ENCODE measurements at regions not wholly inside any gene's neighbourhood (a gene's known extent, or its start where the extent isn't known, plus 50 kb on each side); places are given as distances from the start of the nearest gene placed in this dataset.

DNA sequence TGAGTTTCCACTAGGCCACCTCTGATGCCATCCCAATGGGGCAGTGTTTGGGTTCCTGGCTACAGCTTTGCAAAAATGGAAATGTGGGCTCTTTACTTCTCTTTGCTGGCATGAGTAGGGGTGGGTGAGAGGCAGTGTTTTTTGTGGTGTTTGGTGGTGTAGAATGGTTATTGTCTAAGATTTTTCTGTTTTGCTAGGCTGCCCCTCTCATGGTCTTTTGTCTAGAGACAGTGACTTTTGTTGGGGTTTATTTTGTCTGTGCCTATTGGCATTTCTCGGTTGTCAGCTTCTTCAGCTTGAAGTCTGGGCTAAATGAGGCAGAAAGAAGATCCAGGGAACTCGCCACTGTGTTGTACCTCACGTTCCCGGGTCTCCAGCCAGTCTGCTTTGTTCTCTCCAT, 112.1 kb downstream of the CENPF start:
- TF ChIP-seq, protein P1, sequence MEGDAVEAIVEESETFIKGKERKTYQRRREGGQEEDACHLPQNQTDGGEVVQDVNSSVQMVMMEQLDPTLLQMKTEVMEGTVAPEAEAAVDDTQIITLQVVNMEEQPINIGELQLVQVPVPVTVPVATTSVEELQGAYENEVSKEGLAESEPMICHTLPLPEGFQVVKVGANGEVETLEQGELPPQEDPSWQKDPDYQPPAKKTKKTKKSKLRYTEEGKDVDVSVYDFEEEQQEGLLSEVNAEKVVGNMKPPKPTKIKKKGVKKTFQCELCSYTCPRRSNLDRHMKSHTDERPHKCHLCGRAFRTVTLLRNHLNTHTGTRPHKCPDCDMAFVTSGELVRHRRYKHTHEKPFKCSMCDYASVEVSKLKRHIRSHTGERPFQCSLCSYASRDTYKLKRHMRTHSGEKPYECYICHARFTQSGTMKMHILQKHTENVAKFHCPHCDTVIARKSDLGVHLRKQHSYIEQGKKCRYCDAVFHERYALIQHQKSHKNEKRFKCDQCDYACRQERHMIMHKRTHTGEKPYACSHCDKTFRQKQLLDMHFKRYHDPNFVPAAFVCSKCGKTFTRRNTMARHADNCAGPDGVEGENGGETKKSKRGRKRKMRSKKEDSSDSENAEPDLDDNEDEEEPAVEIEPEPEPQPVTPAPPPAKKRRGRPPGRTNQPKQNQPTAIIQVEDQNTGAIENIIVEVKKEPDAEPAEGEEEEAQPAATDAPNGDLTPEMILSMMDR (conservative IDR thresholded peaks at IDR 0.05): no peak
- Histone ChIP-seq H3K27ac (ENCODE audit: low read depth, low read length) (peak overlapping the region; percentile 6), H3K9me3 (ENCODE audit: control insufficient read depth, low read length) (no peaks in the 10 kb centered on the region), H3K36me3 (ENCODE audit: control insufficient read depth, insufficient read depth, low read length) (no peaks in the 10 kb centered on the region), H3K27me3 (ENCODE audit: control insufficient read depth, insufficient read depth, low read length, poor library complexity, severe bottlenecking) (no peaks in the 10 kb centered on the region), H3K4me3 (ENCODE audit: low read length) (no peak overlapping the region), H3K9ac (ENCODE audit: extremely low read depth, low read length, poor library complexity, severe bottlenecking) (no peak overlapping the region), H3K4me1 (ENCODE audit: control insufficient read depth, insufficient read depth, low read length) (no peaks in the 10 kb centered on the region)
- no peak for DNase-seq
- 73 to 80% methylated on average over 2 to 4 of the region's 4 CpGs for WGBS, 2 experiments (ENCODE audit: insufficient coverage in 1 of 2, insufficient read length in 1 of 2)
- Mint-ChIP-seq H3K36me3 (ENCODE audit: low read depth) (no peaks in the 10 kb centered on the region), H3K4me1 (no peaks in the 10 kb centered on the region), H3K27ac (no peak overlapping the region), H3K4me3 (no peak overlapping the region), H3K27me3 (ENCODE audit: insufficient read depth) (peaks cover 2% of the 10 kb centered on the region), H3K9me3 (no peaks in the 10 kb centered on the region)

DNA sequence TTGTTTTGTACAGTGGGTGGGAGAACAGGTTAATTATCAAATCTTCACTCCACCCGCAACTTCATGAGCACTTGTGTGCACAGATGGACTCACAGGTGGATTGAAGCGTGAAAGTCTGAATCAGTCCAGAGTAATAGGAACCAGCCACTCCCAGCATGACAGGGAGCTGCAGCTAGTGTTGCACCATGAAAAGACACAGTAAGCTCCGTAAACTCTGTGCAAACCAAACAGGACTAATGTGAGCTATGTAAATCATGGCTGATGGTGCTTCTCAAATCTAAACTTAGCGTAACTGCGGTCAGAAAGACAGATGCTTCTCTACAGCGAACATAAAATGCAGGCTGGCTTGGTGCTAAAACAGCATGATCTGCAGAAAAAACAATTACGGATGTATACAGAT, 114.4 kb downstream of the CENPF start:
- Histone ChIP-seq H3K9me3 (ENCODE audit: control insufficient read depth, low read length) (no peaks in the 10 kb centered on the region), H3K9ac (ENCODE audit: extremely low read depth, low read length, poor library complexity, severe bottlenecking) (no peak overlapping the region), H3K4me3 (ENCODE audit: low read length) (no peak overlapping the region), H3K4me1 (ENCODE audit: control insufficient read depth, insufficient read depth, low read length) (no peaks in the 10 kb centered on the region), H3K36me3 (ENCODE audit: control insufficient read depth, insufficient read depth, low read length) (no peaks in the 10 kb centered on the region), H3K27ac (ENCODE audit: low read depth, low read length) (no peak overlapping the region), H3K27me3 (ENCODE audit: control insufficient read depth, insufficient read depth, low read length, poor library complexity, severe bottlenecking) (no peaks in the 10 kb centered on the region)
- Mint-ChIP-seq H3K4me3 (no peak overlapping the region), H3K27ac (no peak overlapping the region), H3K4me1 (no peaks in the 10 kb centered on the region), H3K27me3 (ENCODE audit: insufficient read depth) (peaks cover 2% of the 10 kb centered on the region), H3K36me3 (ENCODE audit: low read depth) (no peaks in the 10 kb centered on the region), H3K9me3 (peaks cover 2% of the 10 kb centered on the region)
- TF ChIP-seq, protein P1 (conservative IDR thresholded peaks at IDR 0.05): no peak
- no peak for DNase-seq
- WGBS, 2 experiments (ENCODE audit: insufficient coverage in 1 of 2, insufficient read length in 1 of 2): 95 to 96% methylated on average over 6 to 7 of the region's 7 CpGs

DNA sequence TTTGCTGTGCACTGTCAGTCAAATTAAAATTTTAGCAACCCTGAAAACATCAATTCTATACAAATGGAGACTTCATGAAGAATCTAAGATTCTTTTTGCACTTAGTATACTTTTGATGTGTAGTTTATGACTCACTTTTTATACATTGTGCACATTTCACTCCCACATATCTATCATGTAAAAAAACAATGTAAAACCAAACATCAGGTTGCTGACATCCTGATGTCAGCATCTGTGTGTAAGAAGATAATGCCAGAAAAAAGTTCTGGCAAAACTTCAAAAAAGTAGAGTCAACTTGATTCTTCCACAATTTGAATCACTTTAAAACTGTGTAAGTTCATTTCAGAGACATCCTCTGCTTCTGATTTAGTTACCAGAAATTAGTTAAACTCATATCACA, 115.7 kb downstream of the CENPF start:
- Histone ChIP-seq H3K27ac (ENCODE audit: low read depth, low read length) (no peak overlapping the region), H3K4me1 (ENCODE audit: control insufficient read depth, insufficient read depth, low read length) (no peaks in the 10 kb centered on the region), H3K36me3 (ENCODE audit: control insufficient read depth, insufficient read depth, low read length) (no peaks in the 10 kb centered on the region), H3K9ac (ENCODE audit: extremely low read depth, low read length, poor library complexity, severe bottlenecking) (no peak overlapping the region), H3K4me3 (ENCODE audit: low read length) (no peak overlapping the region), H3K27me3 (ENCODE audit: control insufficient read depth, insufficient read depth, low read length, poor library complexity, severe bottlenecking) (no peaks in the 10 kb centered on the region), H3K9me3 (ENCODE audit: control insufficient read depth, low read length) (no peaks in the 10 kb centered on the region)
- Mint-ChIP-seq H3K36me3 (ENCODE audit: low read depth) (no peaks in the 10 kb centered on the region), H3K4me1 (no peaks in the 10 kb centered on the region), H3K27ac (no peak overlapping the region), H3K27me3 (ENCODE audit: insufficient read depth) (no peaks in the 10 kb centered on the region), H3K4me3 (no peak overlapping the region), H3K9me3 (peaks cover 2% of the 10 kb centered on the region)
- TF ChIP-seq, protein P1 (conservative IDR thresholded peaks at IDR 0.05): no peak
- DNase-seq: no peak
